HepG2 (cell line): ENCODE measurements at regions not wholly inside any gene's neighbourhood (a gene's known extent, or its start where the extent isn't known, plus 50 kb on each side); places are given as distances from the start of the nearest gene placed in this dataset.

Source experiments
- ATAC-seq: fragments of 200-7000 bp; cut with Tn5 transposase; 3 replicates; pipeline ENCODE4 v1.9.1; 2020; ENCODE audit warnings: mild to moderate bottlenecking, moderate library complexity
- BruUV-seq: library from RNA; stranded (reverse); fragments of 400-500 nt; replicated peaks from 2 replicates; lab custom pipeline; 2021; lab: Mats Ljungman, UMichigan
- CTCF ChIA-PET: fragments of 300-600 bp; formaldehyde crosslinking; extraction: SDS; loops from one replicate; lab custom pipeline; 2021; ENCODE audit warnings: low total read pairs, inconsistent platforms, low intra/inter-chr PET ratio; lab: Yijun Ruan, JAX
- POLR2A ChIA-PET: fragments of 350-600 bp; sonication (Branson Sonifier 250); formaldehyde crosslinking; loops from one replicate; lab custom pipeline; 2020; ENCODE audit warnings: antibody characterized with exemption, inconsistent platforms; lab: Yijun Ruan, JAX
- DNase-seq: peaks from one replicate; pipeline ENCODE4 v3.0.0-alpha.2; 2015; ENCODE audit warnings: low spot score
- FAIRE-seq: peaks from 3 replicates; lab custom pipeline; 2011; peaks lifted over from hg19 to GRCh38; lab: Jason Lieb, UNC
- H2AFZ ChIP-seq: one replicate; pipeline ENCODE4 v1.6.1; 2011; ENCODE audit warnings: low read length, inconsistent platforms
- H3K27ac ChIP-seq: fragments of 300-600 bp; 3 replicates; pipeline ENCODE4 v1.8.0; 2011; ENCODE audit warnings: mixed run types, mild to moderate bottlenecking, mixed read lengths, low read length, inconsistent platforms; ENCODE audit not compliant: insufficient read depth; ENCODE audit errors: extremely low read length
- H3K27me3 ChIP-seq, 2 experiments: fragments of 200-600 bp in 1 of 2; 2 replicates in 1 of 2; 3 replicates in 1 of 2; pipeline versions ENCODE4 v1.6.0 to v1.8.0; 2011; ENCODE audit warnings: low read length in 2 of 2, mild to moderate bottlenecking in 2 of 2, moderate library complexity in 2 of 2, inconsistent platforms in 1 of 2; ENCODE audit not compliant: insufficient read depth in 2 of 2, control insufficient read depth in 1 of 2
- H3K36me3 ChIP-seq, 2 experiments: fragments of 200-600 bp in 1 of 2; replicated peaks in 1 of 2; 2 replicates in 1 of 2; 3 replicates in 1 of 2; pipeline versions ENCODE4 v1.5.1 to v1.8.0; 2011; ENCODE audit warnings: low read length in 2 of 2, inconsistent platforms in 1 of 2; ENCODE audit not compliant: insufficient read depth in 2 of 2, control insufficient read depth in 1 of 2
- H3K4me1 ChIP-seq: 2 replicates; pipeline ENCODE4 v1.5.1; 2012; ENCODE audit warnings: low read length, inconsistent platforms; ENCODE audit not compliant: insufficient read depth
- H3K4me2 ChIP-seq: 2 replicates; pipeline ENCODE4 v1.6.0; 2011; ENCODE audit warnings: low read depth, low read length, inconsistent platforms
- H3K4me3 ChIP-seq, 3 experiments: fragments of 200-600 bp in 1 of 3; sonication (generic), shearing (Covaris generic) in 1 of 3; replicated peaks in 1 of 3; 2 replicates each; pipeline ENCODE4 v1.5.1; 2011 to 2016; ENCODE audit warnings: low read length in 3 of 3, inconsistent platforms in 2 of 3, low read depth in 2 of 3, mild to moderate bottlenecking in 2 of 3, control low read depth in 1 of 3, mixed read lengths in 1 of 3; ENCODE audit not compliant: insufficient read depth in 1 of 3
- H3K79me2 ChIP-seq: one replicate; pipeline ENCODE4 v1.6.1; 2011; ENCODE audit warnings: low read length, inconsistent platforms; ENCODE audit not compliant: insufficient read depth
- H3K9ac ChIP-seq: 2 replicates; pipeline ENCODE4 v1.6.0; 2011; ENCODE audit warnings: mild to moderate bottlenecking, low read depth, low read length, inconsistent platforms; ENCODE audit not compliant: insufficient read depth
- H3K9me3 ChIP-seq: 2 replicates; pipeline ENCODE4 v1.5.1; 2012; ENCODE audit warnings: mild to moderate bottlenecking, low read length
- H4K20me1 ChIP-seq: 2 replicates; pipeline ENCODE4 v1.6.0; 2011; ENCODE audit warnings: inconsistent platforms, mild to moderate bottlenecking, low read length, moderate library complexity; ENCODE audit not compliant: insufficient read depth
- AHDC1 ChIP-seq: sonication (generic); formaldehyde crosslinking; IDR thresholded peaks from 2 replicates; pipeline ENCODE4 v1.5.1; 2020; ENCODE audit warnings: mild to moderate bottlenecking, missing genetic modification reagents, borderline replicate concordance
- DNMT1 ChIP-seq: sonication (generic); formaldehyde crosslinking; IDR thresholded peaks from 2 replicates; pipeline ENCODE4 v1.5.1; 2020; ENCODE audit warnings: mild to moderate bottlenecking, missing genetic modification reagents
- ELK4 ChIP-seq: sonication (generic); formaldehyde crosslinking; IDR thresholded peaks from 2 replicates; pipeline ENCODE4 v1.9.0; 2021; ENCODE audit warnings: missing genetic modification reagents, borderline replicate concordance
- HDAC6 ChIP-seq: fragments of 200-600 bp; sonication (generic); IDR thresholded peaks from 2 replicates; pipeline ENCODE4 v1.7.0; 2017; ENCODE audit warnings: mild to moderate bottlenecking, antibody characterized with exemption, low read length, low read depth
- HES4 ChIP-seq: sonication (generic); formaldehyde crosslinking; IDR thresholded peaks from 2 replicates; pipeline ENCODE4 v1.9.0; 2021; ENCODE audit warnings: mild to moderate bottlenecking, missing genetic modification reagents, borderline replicate concordance
- HNF4G ChIP-seq, 2 experiments: sonication (generic) in 1 of 2; formaldehyde crosslinking in 1 of 2; IDR thresholded peaks; 2 replicates each; pipeline versions ENCODE4 v1.4.0 to v1.6.1; 2011 to 2020; ENCODE audit warnings: borderline replicate concordance in 2 of 2, low read depth in 2 of 2, mild to moderate bottlenecking in 2 of 2, low read length in 1 of 2, missing genetic modification reagents in 1 of 2, moderate library complexity in 1 of 2
- MIXL1 ChIP-seq: IDR thresholded peaks from 2 replicates; pipeline ENCODE4 v1.6.1; 2016
- PHB2 ChIP-seq: fragments of 450-650 bp; IDR thresholded peaks from 2 replicates; pipeline ENCODE4 v1.6.1; 2018; ENCODE audit not compliant: partially characterized antibody
- PRMT3 ChIP-seq: sonication (generic); formaldehyde crosslinking; IDR thresholded peaks from 2 replicates; pipeline ENCODE4 v1.8.1; 2022; ENCODE audit warnings: low read depth, mild to moderate bottlenecking, moderate library complexity, missing genetic modification reagents, borderline replicate concordance
- SKIL ChIP-seq: sonication (generic); formaldehyde crosslinking; IDR thresholded peaks from 2 replicates; pipeline ENCODE4 v1.8.0; 2022; ENCODE audit warnings: missing genetic modification reagents, mild to moderate bottlenecking, moderate library complexity, borderline replicate concordance
- SOX6 ChIP-seq, 2 experiments: fragments of 450-650 bp in 1 of 2; sonication (generic) in 1 of 2; formaldehyde crosslinking in 1 of 2; IDR thresholded peaks; 2 replicates each; pipeline versions ENCODE4 v1.4.0 to v1.6.1; 2017 to 2020; ENCODE audit warnings: antibody characterized with exemption in 1 of 2, mild to moderate bottlenecking in 1 of 2, missing genetic modification reagents in 1 of 2
- TGIF2 ChIP-seq: IDR thresholded peaks from 2 replicates; pipeline ENCODE4 v1.6.1; 2016; ENCODE audit warnings: control low read depth, missing compliant biosample characterization
- ZMYM4 ChIP-seq: sonication (generic); formaldehyde crosslinking; IDR thresholded peaks from 2 replicates; pipeline ENCODE4 v1.8.1; 2023; ENCODE audit warnings: mild to moderate bottlenecking, missing genetic modification reagents
- ZNF562 ChIP-seq: sonication (generic); formaldehyde crosslinking; IDR thresholded peaks from 2 replicates; pipeline ENCODE4 v1.8.0; 2022; ENCODE audit warnings: missing genetic modification reagents, borderline replicate concordance
- ZNF629 ChIP-seq: sonication (generic); formaldehyde crosslinking; conservative IDR thresholded peaks from 2 replicates; pipeline ENCODE4 v1.5.0; 2020; ENCODE audit warnings: missing genetic modification reagents
- in situ Hi-C: cut with HindIII; loops from 2 replicates; pipeline ENCODE4 v1.10.0; 2017; ENCODE audit warnings: low pct_unique_long_range_greater_than_20kb; ENCODE audit not compliant: extremely low pct_ligation_motif_present
- intact Hi-C: fragments of 100-400 bp; cut with micrococcal nuclease; formaldehyde crosslinking; loops from one replicate; pipeline ENCODE4 v1.10.0; 2022; ENCODE audit not compliant: unreplicated experiment

GRCh38 chr5:88976914-88977313, 93.9 kb upstream of the MEF2C start:
- H3K4me1 ChIP-seq = no peaks in the 10 kb centered on the region
- intact Hi-C loops (no loop called here), in situ Hi-C loops (no loop called here)
- no peak overlapping the region for H3K4me3 ChIP-seq
- H3K36me3 ChIP-seq = no peaks in the 10 kb centered on the region
- no peak overlapping the region for H3K9ac ChIP-seq
- H3K9me3 ChIP-seq = no peaks in the 10 kb centered on the region
- no TSS peak for BruUV-seq
- no peak for ATAC-seq
- H4K20me1 ChIP-seq = no peaks in the 10 kb centered on the region
- H3K4me2 ChIP-seq = no peak overlapping the region
- ChIA-PET POLR2A (no interaction called here), CTCF (no interaction called here)
- no peak for DNase-seq
- no peak overlapping the region for H2AFZ ChIP-seq
- H3K27me3 ChIP-seq = no peaks in the 10 kb centered on the region; a peak in 1 of 5 replicates
- H3K27ac ChIP-seq = no peak overlapping the region
- no peak for FAIRE-seq
- H3K79me2 ChIP-seq = no peaks in the 10 kb centered on the region
- no peak for TF ChIP-seq SKIL (CRISPR knock-in tag)
- TF ChIP-seq ZNF629 (CRISPR knock-in tag) = no peak
- no peak for TF ChIP-seq DNMT1 (CRISPR knock-in tag)
- no peak for TF ChIP-seq PHB2
- no peak for TF ChIP-seq MIXL1
- no peak for TF ChIP-seq HNF4G (IDR thresholded peaks at IDR 0.05; ENCODE audit: borderline replicate concordance, low read depth, low read length)
- no peak for TF ChIP-seq HNF4G (CRISPR knock-in tag; IDR thresholded peaks at IDR 0.05; ENCODE audit: borderline replicate concordance, low read depth)
- TF ChIP-seq TGIF2 (CRISPR knock-in tag) = no peak
- TF ChIP-seq ZNF562 (CRISPR knock-in tag) = no peak
- no peak for TF ChIP-seq AHDC1 (CRISPR knock-in tag)
- TF ChIP-seq HES4 (CRISPR knock-in tag) = no peak
- no peak for TF ChIP-seq SOX6 (IDR thresholded peaks at IDR 0.05)
- no peak for TF ChIP-seq SOX6 (CRISPR knock-in tag; IDR thresholded peaks at IDR 0.05)
- TF ChIP-seq HDAC6 = no peak
- no peak for TF ChIP-seq ZMYM4 (CRISPR knock-in tag)
- no peak for TF ChIP-seq PRMT3 (CRISPR knock-in tag)
- no peak for TF ChIP-seq ELK4
